Activated B cell treated with CpG ODN at 0.5 μM for 24 hours (primary cell): ENCODE measurements at regions not wholly inside any gene's neighbourhood (a gene's known extent, or its start where the extent isn't known, plus 50 kb on each side); places are given as distances from the start of the nearest gene placed in this dataset.

Experiments used
- ATAC-seq: fragments of 200-7000 bp; cut with Tn5 transposase; one replicate; pipeline ENCODE4 v1.10.0; 2021; ENCODE audit warnings: low read depth, mild to moderate bottlenecking, moderate library complexity
- CTCF ChIA-PET: fragments of 350-600 bp; sonication (Branson Sonifier 250); formaldehyde crosslinking; loops from one replicate; lab custom pipeline; 2021; ENCODE audit warnings: antibody characterized with exemption; lab: Charles Lee
- POLR2A ChIA-PET: fragments of 350-600 bp; sonication (Branson Sonifier 250); formaldehyde crosslinking; loops from one replicate; lab custom pipeline; 2021; ENCODE audit warnings: antibody characterized with exemption; lab: Charles Lee
- DNase-seq: peaks from one replicate; pipeline ENCODE4 v3.0.0; 2022
- H3K27ac Mint-ChIP-seq: one replicate; pipeline ENCODE4 v1.8.0; 2020; ENCODE audit warnings: mixed read lengths
- H3K27me3 Mint-ChIP-seq: one replicate; pipeline ENCODE4 v1.8.0; 2021; ENCODE audit warnings: mixed read lengths
- H3K36me3 Mint-ChIP-seq: one replicate; pipeline ENCODE4 v1.8.0; 2021; ENCODE audit warnings: low read depth, mixed read lengths
- H3K4me1 Mint-ChIP-seq: one replicate; pipeline ENCODE4 v1.8.0; 2021; ENCODE audit warnings: mixed read lengths
- H3K4me3 Mint-ChIP-seq: one replicate; pipeline ENCODE4 v1.8.0; 2020; ENCODE audit warnings: mild to moderate bottlenecking, mixed read lengths
- H3K9me3 Mint-ChIP-seq: one replicate; pipeline ENCODE4 v1.8.0; 2020; ENCODE audit warnings: mixed read lengths
- intact Hi-C: fragments of 100-400 bp; cut with micrococcal nuclease; formaldehyde crosslinking; loops from one replicate; pipeline ENCODE4 v1.15.1; 2024
- TF ChIP-seq, protein P1 (sequence below): fragments of 200-600 bp; IDR thresholded peaks from one replicate; pipeline ENCODE4 v1.8.0; 2022; ENCODE audit warnings: antibody characterized with exemption, mild to moderate bottlenecking

DNA sequence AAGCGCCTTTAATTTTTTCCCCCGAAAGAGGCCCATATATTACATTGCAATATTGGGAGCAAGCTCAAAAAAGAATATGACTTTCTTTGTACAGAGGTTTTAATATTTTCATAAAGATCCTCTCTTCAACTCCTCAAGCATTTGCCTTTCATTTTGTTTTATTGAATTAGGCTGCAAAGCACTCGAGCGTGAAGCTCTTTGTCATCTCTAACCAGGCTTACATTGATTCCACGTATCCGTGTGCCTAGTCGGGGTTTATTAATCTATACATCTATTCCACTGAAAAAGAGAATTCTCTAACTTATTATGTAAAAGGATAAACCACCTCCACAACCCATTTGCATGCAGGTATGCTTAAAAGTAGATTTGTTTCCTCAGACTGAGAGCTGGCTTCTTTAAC lies 234.8 kb upstream of the TMPO start:
- H3K4me3 Mint-ChIP-seq = no peak overlapping the region
- no peak for ATAC-seq
- intact Hi-C loops = no loop called here
- no peaks in the 10 kb centered on the region for H3K4me1 Mint-ChIP-seq
- TF ChIP-seq, protein P1, sequence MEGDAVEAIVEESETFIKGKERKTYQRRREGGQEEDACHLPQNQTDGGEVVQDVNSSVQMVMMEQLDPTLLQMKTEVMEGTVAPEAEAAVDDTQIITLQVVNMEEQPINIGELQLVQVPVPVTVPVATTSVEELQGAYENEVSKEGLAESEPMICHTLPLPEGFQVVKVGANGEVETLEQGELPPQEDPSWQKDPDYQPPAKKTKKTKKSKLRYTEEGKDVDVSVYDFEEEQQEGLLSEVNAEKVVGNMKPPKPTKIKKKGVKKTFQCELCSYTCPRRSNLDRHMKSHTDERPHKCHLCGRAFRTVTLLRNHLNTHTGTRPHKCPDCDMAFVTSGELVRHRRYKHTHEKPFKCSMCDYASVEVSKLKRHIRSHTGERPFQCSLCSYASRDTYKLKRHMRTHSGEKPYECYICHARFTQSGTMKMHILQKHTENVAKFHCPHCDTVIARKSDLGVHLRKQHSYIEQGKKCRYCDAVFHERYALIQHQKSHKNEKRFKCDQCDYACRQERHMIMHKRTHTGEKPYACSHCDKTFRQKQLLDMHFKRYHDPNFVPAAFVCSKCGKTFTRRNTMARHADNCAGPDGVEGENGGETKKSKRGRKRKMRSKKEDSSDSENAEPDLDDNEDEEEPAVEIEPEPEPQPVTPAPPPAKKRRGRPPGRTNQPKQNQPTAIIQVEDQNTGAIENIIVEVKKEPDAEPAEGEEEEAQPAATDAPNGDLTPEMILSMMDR = no peak
- ChIA-PET CTCF (no interaction called here), POLR2A (no interaction called here)
- H3K27ac Mint-ChIP-seq = no peak overlapping the region
- DNase-seq = no peak
- H3K27me3 Mint-ChIP-seq = peaks cover 3% of the 10 kb centered on the region
- H3K36me3 Mint-ChIP-seq = no peaks in the 10 kb centered on the region
- no peaks in the 10 kb centered on the region for H3K9me3 Mint-ChIP-seq

DNA sequence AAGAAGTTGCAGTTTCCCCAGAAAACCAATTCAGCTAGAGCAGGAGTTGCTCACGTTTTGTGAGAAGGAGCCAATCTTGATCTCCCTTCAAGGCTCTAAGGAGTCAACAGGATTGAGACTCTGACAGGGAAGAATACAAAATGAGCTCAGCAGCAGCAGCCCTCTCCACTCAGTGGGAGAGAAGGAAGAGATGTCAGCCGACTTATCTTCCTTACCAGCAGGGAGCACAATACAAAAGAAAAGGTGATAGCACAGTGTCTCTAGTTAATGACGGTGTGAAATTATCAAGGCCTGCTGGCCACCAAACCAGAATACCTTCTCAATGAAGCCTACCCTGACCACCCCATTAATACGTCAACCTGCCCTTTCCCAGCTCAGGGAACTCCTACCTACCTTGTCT lies 223.6 kb upstream of the TMPO start:
- ChIA-PET POLR2A (no interaction called here), CTCF (no interaction called here)
- Mint-ChIP-seq H3K4me1 (no peaks in the 10 kb centered on the region), H3K36me3 (no peaks in the 10 kb centered on the region), H3K27ac (no peak overlapping the region), H3K27me3 (peaks cover 13% of the 10 kb centered on the region), H3K4me3 (no peak overlapping the region), H3K9me3 (no peaks in the 10 kb centered on the region)
- ATAC-seq (no peak), DNase-seq (no peak)
- TF ChIP-seq, protein P1 = no peak
- intact Hi-C loops = no loop called here

DNA sequence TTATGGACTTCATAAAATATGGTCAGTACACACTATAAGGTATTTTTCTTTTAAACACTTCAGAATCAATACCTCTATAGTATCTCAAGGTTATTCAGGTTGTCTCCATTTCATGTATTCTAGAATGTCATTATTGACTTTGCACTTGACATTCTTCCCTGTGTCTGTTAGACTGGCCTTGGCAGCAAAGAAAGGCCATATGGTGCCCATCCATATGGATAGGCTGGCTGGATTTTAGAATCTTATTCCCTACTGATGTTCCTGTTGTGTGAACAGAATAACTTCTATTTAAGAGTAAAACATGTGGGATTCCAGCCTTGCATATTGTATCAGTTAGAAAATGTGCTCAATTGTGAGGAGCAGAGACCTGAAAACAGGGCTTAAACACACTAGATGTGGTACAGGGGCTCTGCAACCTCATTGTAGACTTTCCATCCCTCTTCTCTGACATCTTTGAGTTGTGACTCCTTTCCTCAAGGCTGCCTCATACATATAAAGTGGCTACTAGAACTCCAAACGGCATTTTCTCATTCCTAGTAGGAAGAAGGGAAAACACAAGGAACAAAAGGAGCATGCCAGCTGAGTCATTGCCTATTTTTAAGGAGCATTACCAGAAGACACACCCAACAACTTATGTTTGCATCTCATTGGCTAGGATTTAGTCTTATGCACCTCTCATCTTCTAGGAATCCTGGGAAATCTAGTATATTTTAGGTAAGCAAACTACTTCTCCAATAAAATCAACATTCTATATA lies 221.2 kb upstream of the TMPO start:
- Mint-ChIP-seq H3K27me3 (peaks cover 13% of the 10 kb centered on the region), H3K4me3 (no peak overlapping the region), H3K36me3 (no peaks in the 10 kb centered on the region), H3K9me3 (no peaks in the 10 kb centered on the region), H3K4me1 (no peaks in the 10 kb centered on the region), H3K27ac (no peak overlapping the region)
- intact Hi-C loops = no loop called here
- POLR2A ChIA-PET = no interaction called here
- DNase-seq (no peak), ATAC-seq (no peak)
- TF ChIP-seq, protein P1 = no peak
- CTCF ChIA-PET = no interaction called here

DNA sequence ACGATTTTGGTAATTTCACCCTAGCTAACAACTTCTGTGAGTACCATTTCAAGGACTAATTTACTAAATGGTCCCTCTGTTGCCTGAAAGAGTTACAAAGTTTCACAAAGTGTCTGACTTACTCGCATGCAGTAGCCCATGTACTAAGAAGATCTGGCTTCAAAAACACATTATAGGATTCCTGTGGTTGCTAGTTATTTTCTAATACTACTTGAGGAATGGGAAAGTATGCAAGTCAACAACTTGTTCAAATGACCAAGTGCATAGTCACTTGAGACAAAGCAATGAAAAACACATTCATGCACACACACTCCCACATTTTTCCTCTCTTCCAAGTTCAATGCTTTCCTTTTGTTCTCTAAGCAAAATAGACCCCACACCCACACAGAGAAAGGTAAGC lies 219.7 kb upstream of the TMPO start:
- H3K4me3 Mint-ChIP-seq = no peak overlapping the region
- no peak overlapping the region for H3K27ac Mint-ChIP-seq
- no peak for DNase-seq
- H3K4me1 Mint-ChIP-seq = no peaks in the 10 kb centered on the region
- CTCF ChIA-PET = no interaction called here
- peaks cover 11% of the 10 kb centered on the region for H3K27me3 Mint-ChIP-seq
- POLR2A ChIA-PET = no interaction called here
- TF ChIP-seq, protein P1 = no peak
- intact Hi-C loops = no loop called here
- no peaks in the 10 kb centered on the region for H3K36me3 Mint-ChIP-seq
- ATAC-seq = no peak
- H3K9me3 Mint-ChIP-seq = no peaks in the 10 kb centered on the region

DNA sequence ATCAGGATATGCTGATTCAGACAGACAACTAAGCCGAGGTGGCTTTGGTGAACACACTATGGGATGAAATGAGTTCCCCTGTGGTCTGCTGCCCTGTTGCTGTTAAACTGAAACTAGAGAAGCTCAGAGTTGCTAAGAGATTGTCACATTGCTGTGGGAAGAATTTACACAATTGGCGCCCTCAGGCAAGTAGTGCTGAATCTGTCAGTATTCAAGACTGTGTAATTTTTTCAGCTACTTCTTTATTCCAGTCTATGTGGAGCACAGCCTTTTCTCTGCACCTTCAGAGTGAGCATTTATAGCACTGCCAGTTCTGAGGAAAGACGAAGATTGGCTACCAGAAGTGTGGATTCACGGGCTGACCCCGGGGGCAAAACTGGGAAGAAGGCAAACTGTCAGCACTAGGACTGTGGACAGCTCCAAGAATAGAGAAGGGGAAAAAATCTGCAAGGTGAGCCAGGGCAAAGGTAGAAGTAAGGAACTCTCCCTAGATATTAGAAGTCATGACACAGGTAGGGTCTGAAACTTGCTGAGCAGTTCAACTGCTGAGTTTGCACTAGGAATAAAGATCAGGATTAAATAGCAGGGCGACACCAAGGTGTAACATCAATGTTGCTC lies 218.8 kb upstream of the TMPO start:
- POLR2A ChIA-PET = no interaction called here
- H3K36me3 Mint-ChIP-seq = no peaks in the 10 kb centered on the region

More for the DNA sequence above, 218.8 kb upstream of the TMPO start:
- DNase-seq = no peak
- TF ChIP-seq, protein P1 = no peak
- no peaks in the 10 kb centered on the region for H3K9me3 Mint-ChIP-seq
- no peak overlapping the region for H3K4me3 Mint-ChIP-seq
- no peak for ATAC-seq
- H3K27me3 Mint-ChIP-seq = peaks cover 11% of the 10 kb centered on the region
- CTCF ChIA-PET = no interaction called here
- H3K4me1 Mint-ChIP-seq = no peaks in the 10 kb centered on the region
- no peak overlapping the region for H3K27ac Mint-ChIP-seq
- intact Hi-C loops = no loop called here
